ENCODE measurements at regions not wholly inside any gene's neighbourhood (a gene's known extent, or its start where the extent isn't known, plus 50 kb on each side); places are given as distances from the start of the nearest gene placed in this dataset.

GRCh38 chr4:38531141-38531727 is 132.8 kb upstream of the KLF3 start (continued):
- no peak for TF ChIP-seq JUN (IDR thresholded peaks at IDR 0.05; ENCODE audit: low read depth, low read length)
